Esophagus squamous epithelium (tissue), 5 donors: ENCODE measurements at regions not wholly inside any gene's neighbourhood (a gene's known extent, or its start where the extent isn't known, plus 50 kb on each side); places are given as distances from the start of the nearest gene placed in this dataset.
"Not testable (repeated sequence)": the region's sequence is repeated elsewhere in the genome, so short reads cannot be mapped to it uniquely, and the experiment has no call there.

Experiments
- DNase-seq: peaks from one replicate; lab custom pipeline; 2025; lab: John Stamatoyannopoulos, UW
- H3K27ac ChIP-seq, 4 donors: fragments of 200-600 bp; sonication (generic); one replicate each; pipeline ENCODE4 v1.5.1; 2016 to 2019; ENCODE audit warnings: mild to moderate bottlenecking in 1 of 4
- H3K27me3 ChIP-seq, 4 donors: fragments of 200-600 bp; sonication (generic); 1 replicate in 3 of 4; 2 replicates in 1 of 4; pipeline versions ENCODE4 v1.5.1 to v1.6.0; 2017 to 2021; ENCODE audit warnings: antibody characterized with exemption in 1 of 4
- H3K36me3 ChIP-seq, 3 donors: fragments of 200-600 bp; sonication (generic); one replicate each; pipeline ENCODE4 v1.5.1; 2016 to 2019
- H3K4me1 ChIP-seq, 3 donors: fragments of 200-600 bp; sonication (generic); one replicate each; pipeline ENCODE4 v1.5.1; 2017 to 2019
- H3K4me3 ChIP-seq, 4 donors: fragments of 200-600 bp; sonication (generic); 1 replicate in 3 of 4; 2 replicates in 1 of 4; pipeline ENCODE4 v1.5.1; 2016 to 2019; ENCODE audit warnings: mild to moderate bottlenecking in 2 of 4, moderate library complexity in 1 of 4
- H3K9me3 ChIP-seq, 3 donors: fragments of 200-600 bp; sonication (generic); one replicate each; pipeline ENCODE4 v1.5.1; 2016 to 2019
- CTCF ChIP-seq, 6 experiments: fragments of 450-650 bp in 4 of 6; fragments of 200-600 bp in 2 of 6; sonication (generic) in 2 of 6; IDR thresholded peaks; one replicate each; pipeline ENCODE4 v1.5.1; 2016 to 2019; ENCODE audit warnings: antibody characterized with exemption in 6 of 6, mild to moderate bottlenecking in 4 of 6, moderate library complexity in 4 of 6
- POLR2A ChIP-seq, 4 donors: fragments of 450-650 bp; IDR thresholded peaks; one replicate each; pipeline ENCODE4 v1.6.1; 2017; ENCODE audit warnings: antibody characterized with exemption in 4 of 4, mild to moderate bottlenecking in 4 of 4, moderate library complexity in 3 of 4
- WGBS, 2 donors: methylation state at CpG; one replicate each; pipeline ENCODE4 v1.1.5; 2018; 5-methylcytosine and 5-hydroxymethylcytosine counted together
- intact Hi-C: fragments of 100-400 bp; cut with DNase I; formaldehyde crosslinking; loops from one replicate; pipeline ENCODE4 v1.15.0; 2022
- donor health status: DM: yes; HTN: yes; CAD: no.

GRCh38 chr9:115815786-115816185 is 337.8 kb upstream of the PAPPA start:
- H3K9me3 ChIP-seq, result no peaks in the 10 kb centered on the region
- H3K27ac ChIP-seq, result no peak overlapping the region
- no peak for TF ChIP-seq POLR2A (IDR thresholded peaks at IDR 0.05)
- TF ChIP-seq CTCF (IDR thresholded peaks at IDR 0.05), result no peak
- no peak overlapping the region for H3K4me3 ChIP-seq
- no peaks in the 10 kb centered on the region for H3K27me3 ChIP-seq
- H3K36me3 ChIP-seq, result no peaks in the 10 kb centered on the region
- no peaks in the 10 kb centered on the region for H3K4me1 ChIP-seq
- intact Hi-C loops, result no loop called here
- DNase-seq, result no peak

GRCh38 chr9:115818651-115819050 is 334.9 kb upstream of the PAPPA start:
- H3K27me3 ChIP-seq, H3K36me3 ChIP-seq, H3K9me3 ChIP-seq, DNase-seq, intact Hi-C loops, H3K4me1 ChIP-seq, H3K4me3 ChIP-seq, H3K27ac ChIP-seq: not testable (repeated sequence)
- WGBS, 2 donors, result 91 to 94% methylated on average over 2 of the region's 2 CpGs

- intact Hi-C loops, result no loop called here
- Histone ChIP-seq H3K4me1 (no peaks in the 10 kb centered on the region), H3K9me3 (no peaks in the 10 kb centered on the region), H3K36me3 (no peaks in the 10 kb centered on the region), H3K27me3 (no peaks in the 10 kb centered on the region), H3K4me3 (no peak overlapping the region), H3K27ac (no peak overlapping the region)
- no peak for DNase-seq
- TF ChIP-seq CTCF (IDR thresholded peaks at IDR 0.05), result no peak
- TF ChIP-seq POLR2A (IDR thresholded peaks at IDR 0.05), result no peak
- 80 to 90% methylated on average over 1 of the region's 1 CpG for WGBS, 2 donors
These were observed 321.6 kb upstream of the PAPPA start for GRCh38 chr9:115832031-115832430.

- Histone ChIP-seq H3K27me3 (no peaks in the 10 kb centered on the region), H3K27ac (no peak overlapping the region), H3K36me3 (no peaks in the 10 kb centered on the region), H3K4me1 (no peaks in the 10 kb centered on the region), H3K9me3 (no peaks in the 10 kb centered on the region), H3K4me3 (no peak overlapping the region)
- TF ChIP-seq CTCF (IDR thresholded peaks at IDR 0.05) (no peak), POLR2A (IDR thresholded peaks at IDR 0.05) (no peak)
- intact Hi-C loops, result no loop called here
- DNase-seq, result no peak
- WGBS, 2 donors, result 74% methylated on average over 4 of the region's 4 CpGs
These were observed 316.0 kb upstream of the PAPPA start for GRCh38 chr9:115837618-115838017.

- TF ChIP-seq CTCF (IDR thresholded peaks at IDR 0.05) (no peak), POLR2A (IDR thresholded peaks at IDR 0.05) (no peak)
- H3K4me3 ChIP-seq, result no peak overlapping the region
- intact Hi-C loops, result no loop called here
- no peaks in the 10 kb centered on the region for H3K27me3 ChIP-seq
- no peak for DNase-seq
- H3K36me3 ChIP-seq, result no peaks in the 10 kb centered on the region
- H3K9me3 ChIP-seq, result no peaks in the 10 kb centered on the region
- H3K27ac ChIP-seq, result no peak overlapping the region
- no peaks in the 10 kb centered on the region for H3K4me1 ChIP-seq
- WGBS, 2 donors, result 72 to 82% methylated on average over 3 of the region's 3 CpGs
These were observed 315.2 kb upstream of the PAPPA start for GRCh38 chr9:115838417-115838816.

GRCh38 chr9:115844433-115844832 is 309.2 kb upstream of the PAPPA start:
- H3K36me3 ChIP-seq, intact Hi-C loops, H3K4me3 ChIP-seq, DNase-seq, H3K4me1 ChIP-seq, H3K27me3 ChIP-seq, H3K9me3 ChIP-seq, H3K27ac ChIP-seq: not testable (repeated sequence)
- 86 to 89% methylated on average over 8 of the region's 8 CpGs for WGBS, 2 donors
